GM10266 (cell line): ENCODE measurements at regions not wholly inside any gene's neighbourhood (a gene's known extent, or its start where the extent isn't known, plus 50 kb on each side); places are given as distances from the start of the nearest gene placed in this dataset.

Source experiments
- DNase-seq: peaks from one replicate; pipeline ENCODE4 v3.0.0; 2012; ENCODE audit errors: extremely low spot score
- TF ChIP-seq, protein P1 (sequence below): IDR thresholded peaks from 2 replicates; pipeline ENCODE4 v1.5.1; 2012; ENCODE audit warnings: mild to moderate bottlenecking, low read depth; ENCODE audit not compliant: control insufficient read depth, insufficient read depth; ENCODE audit errors: missing control alignments

DNA sequence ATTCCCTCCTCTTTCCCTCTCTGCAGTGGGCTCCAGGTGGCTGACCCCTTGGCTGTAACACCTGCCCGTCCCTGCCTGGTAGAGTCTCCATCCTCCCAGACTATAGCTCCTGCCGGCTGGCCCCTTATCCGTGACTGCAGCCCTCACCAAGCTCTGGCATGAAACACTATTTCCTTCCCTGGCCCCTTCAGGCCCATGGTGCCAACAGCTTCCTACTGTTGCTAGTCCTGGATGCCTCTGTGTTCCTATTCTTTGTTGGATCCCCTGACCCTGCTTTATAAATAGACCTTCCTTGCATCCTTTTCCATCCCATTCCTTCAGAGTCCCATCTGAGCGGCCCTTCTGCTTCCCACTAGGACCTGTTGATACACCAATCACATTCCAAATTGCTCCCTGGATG lies 195.0 kb downstream of the ZNF326 start:
- no peak for DNase-seq
- TF ChIP-seq, protein P1, sequence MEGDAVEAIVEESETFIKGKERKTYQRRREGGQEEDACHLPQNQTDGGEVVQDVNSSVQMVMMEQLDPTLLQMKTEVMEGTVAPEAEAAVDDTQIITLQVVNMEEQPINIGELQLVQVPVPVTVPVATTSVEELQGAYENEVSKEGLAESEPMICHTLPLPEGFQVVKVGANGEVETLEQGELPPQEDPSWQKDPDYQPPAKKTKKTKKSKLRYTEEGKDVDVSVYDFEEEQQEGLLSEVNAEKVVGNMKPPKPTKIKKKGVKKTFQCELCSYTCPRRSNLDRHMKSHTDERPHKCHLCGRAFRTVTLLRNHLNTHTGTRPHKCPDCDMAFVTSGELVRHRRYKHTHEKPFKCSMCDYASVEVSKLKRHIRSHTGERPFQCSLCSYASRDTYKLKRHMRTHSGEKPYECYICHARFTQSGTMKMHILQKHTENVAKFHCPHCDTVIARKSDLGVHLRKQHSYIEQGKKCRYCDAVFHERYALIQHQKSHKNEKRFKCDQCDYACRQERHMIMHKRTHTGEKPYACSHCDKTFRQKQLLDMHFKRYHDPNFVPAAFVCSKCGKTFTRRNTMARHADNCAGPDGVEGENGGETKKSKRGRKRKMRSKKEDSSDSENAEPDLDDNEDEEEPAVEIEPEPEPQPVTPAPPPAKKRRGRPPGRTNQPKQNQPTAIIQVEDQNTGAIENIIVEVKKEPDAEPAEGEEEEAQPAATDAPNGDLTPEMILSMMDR = no peak

- no peak for DNase-seq
- TF ChIP-seq, protein P1 = no peak
These were observed 192.3 kb downstream of the ZNF326 start for GRCh38 chr1:90187323-90187585.

DNA sequence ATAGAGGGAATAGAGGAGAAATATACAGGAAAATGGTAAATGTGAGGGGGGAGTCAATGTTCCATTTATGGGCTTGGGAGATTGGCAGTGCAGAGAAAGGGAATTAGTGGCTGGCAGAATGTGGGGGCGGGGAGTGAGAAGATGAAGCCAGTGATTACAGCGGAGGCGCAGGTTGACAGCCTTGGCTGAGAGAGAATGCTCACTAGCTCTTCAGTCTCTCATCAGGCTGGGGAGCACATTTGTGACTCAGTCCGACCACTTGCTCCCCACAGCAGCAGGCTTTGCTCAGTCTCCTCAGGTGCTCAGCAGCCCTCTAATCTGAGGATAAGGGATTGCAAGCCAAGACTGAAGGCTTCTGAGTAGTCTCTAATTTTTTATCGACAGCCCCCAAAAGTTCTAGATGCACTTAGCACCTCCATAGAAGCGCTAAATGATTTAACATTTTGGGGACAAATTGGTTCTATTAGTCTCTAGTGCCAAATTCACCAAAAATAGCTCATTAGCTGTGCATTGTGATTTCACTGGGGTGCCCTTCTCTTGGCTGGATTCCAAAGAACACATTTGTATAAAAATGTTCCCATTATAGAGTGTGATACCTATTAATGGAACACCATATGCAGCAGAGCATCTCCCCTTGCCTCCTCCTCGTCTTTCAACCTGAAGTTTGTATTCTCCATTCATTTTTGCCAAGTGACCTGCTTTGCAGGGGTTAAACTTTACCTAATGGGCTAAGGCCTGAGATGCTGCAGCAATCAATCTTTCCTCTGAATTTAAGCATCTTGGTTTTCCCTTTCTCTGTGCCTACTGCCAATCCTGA lies 191.8 kb downstream of the ZNF326 start:
- TF ChIP-seq, protein P1 = no peak
- DNase-seq = no peak

- TF ChIP-seq, protein P1 = no peak
These were observed 181.6 kb downstream of the ZNF326 start for GRCh38 chr1:90176530-90176929.

GRCh38 chr1:90175490-90176167 lies 180.7 kb downstream of the ZNF326 start:
- TF ChIP-seq, protein P1 = no peak
- DNase-seq = no peak

More at GRCh38 chr1:90176530-90176929, 181.6 kb downstream of the ZNF326 start:
- no peak for DNase-seq

DNA sequence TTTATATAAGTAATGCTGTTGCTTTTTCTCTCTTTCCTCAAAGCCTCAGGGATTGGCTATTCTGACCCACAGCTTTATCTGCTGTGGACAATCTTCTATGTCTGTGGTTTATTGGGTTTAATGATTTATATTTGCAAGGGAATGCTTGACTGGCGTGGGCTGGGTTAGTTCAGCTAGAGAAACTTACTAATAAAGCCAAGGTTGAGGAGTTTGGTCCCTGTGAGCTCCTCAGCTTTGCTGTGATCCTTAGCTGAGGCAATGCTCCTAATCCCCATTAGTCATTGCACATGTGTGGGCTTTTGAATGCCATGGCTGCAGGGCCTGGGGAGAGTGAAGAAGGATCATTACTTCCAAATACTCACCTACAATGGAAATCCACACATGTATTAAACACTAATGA lies 179.3 kb downstream of the ZNF326 start:
- DNase-seq = no peak
- TF ChIP-seq, protein P1 = no peak

DNA sequence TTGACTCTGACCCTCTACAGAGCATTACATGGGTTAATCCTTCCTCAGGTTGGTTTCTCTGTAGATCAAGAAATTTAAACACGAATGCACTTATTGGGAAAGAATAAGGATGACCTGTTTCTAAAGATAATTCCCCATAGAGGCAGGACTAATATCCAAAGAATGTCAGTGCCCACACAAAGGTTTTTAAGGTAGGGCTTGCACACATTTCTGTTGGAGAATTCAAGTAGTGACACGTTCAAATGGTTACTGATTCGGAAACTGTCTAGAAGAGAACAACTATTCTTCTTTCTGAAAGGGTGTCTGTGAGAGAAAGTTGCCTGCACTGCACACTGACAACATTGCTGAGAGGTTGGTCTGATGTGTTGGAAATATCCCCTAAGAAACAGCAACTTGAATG lies 167.3 kb downstream of the ZNF326 start:
- TF ChIP-seq, protein P1 = no peak
- no peak for DNase-seq
